ENCODE measurements at regions not wholly inside any gene's neighbourhood (a gene's known extent, or its start where the extent isn't known, plus 50 kb on each side); places are given as distances from the start of the nearest gene placed in this dataset.
"Not testable (repeated sequence)": the region's sequence is repeated elsewhere in the genome, so short reads cannot be mapped to it uniquely, and the experiment has no call there.

GRCh38 chr19:21606326-21606725 is 100.9 kb downstream of the ZNF429 start:
- TF ChIP-seq CTCF (conservative IDR thresholded peaks at IDR 0.05; ENCODE audit: low read depth in 2 of 2); EZH2phosphoT487 (IDR thresholded peaks at IDR 0.05; ENCODE audit: unreplicated experiment); EZH2 (IDR thresholded peaks at IDR 0.05; ENCODE audit: low read depth, unreplicated experiment); CREB1 (CRISPR knock-in tag; IDR thresholded peaks at IDR 0.05; ENCODE audit: low read depth); ZNF462 (CRISPR knock-in tag; IDR thresholded peaks at IDR 0.05); POLR2AphosphoS5 (IDR thresholded peaks at IDR 0.05; ENCODE audit: low read depth); JUNB (IDR thresholded peaks at IDR 0.05; ENCODE audit: unreplicated experiment): not testable (repeated sequence)

All from GM23338 (cell line).